GM23338 (cell line): ENCODE measurements at regions not wholly inside any gene's neighbourhood (a gene's known extent, or its start where the extent isn't known, plus 50 kb on each side); places are given as distances from the start of the nearest gene placed in this dataset.

ENCODE experiments used
- ATAC-seq: fragments of 200-7000 bp; cut with Tn5 transposase; 3 replicates; pipeline ENCODE4 v1.9.1; 2020
- DNase-seq: peaks from one replicate; pipeline ENCODE4 v3.0.0-alpha.2; 2015; ENCODE audit warnings: low spot score
- H2AFZ ChIP-seq: fragments of 200-600 bp; sonication (generic); 2 replicates; pipeline ENCODE4 v1.8.0; 2016; ENCODE audit warnings: antibody characterized with exemption, mild to moderate bottlenecking, moderate library complexity
- H3F3A ChIP-seq: fragments of 200-600 bp; sonication (generic); replicated peaks from 2 replicates; pipeline ENCODE4 v1.8.0; 2017; ENCODE audit warnings: antibody characterized with exemption, mixed run types, low read depth
- H3K27ac ChIP-seq: fragments of 200-600 bp; sonication (generic); 2 replicates; pipeline ENCODE4 v1.6.1; 2016; ENCODE audit warnings: low read depth
- H3K27me3 ChIP-seq: fragments of 200-600 bp; sonication (generic); 2 replicates; pipeline ENCODE4 v1.8.0; 2016; ENCODE audit warnings: mild to moderate bottlenecking, mixed run types, moderate library complexity; ENCODE audit not compliant: insufficient read depth
- H3K36me3 ChIP-seq: fragments of 200-600 bp; sonication (generic); 2 replicates; pipeline ENCODE4 v1.8.0; 2016; ENCODE audit warnings: mild to moderate bottlenecking; ENCODE audit not compliant: insufficient read depth
- H3K4me1 ChIP-seq: fragments of 200-600 bp; sonication (generic); 2 replicates; pipeline ENCODE4 v1.8.0; 2016; ENCODE audit warnings: mild to moderate bottlenecking, moderate library complexity; ENCODE audit not compliant: insufficient read depth
- H3K4me2 ChIP-seq: fragments of 200-600 bp; sonication (generic); 2 replicates; pipeline ENCODE4 v1.7.1; 2017; ENCODE audit warnings: mixed run types
- H3K4me3 ChIP-seq: fragments of 200-600 bp; sonication (generic); 2 replicates; pipeline ENCODE4 v1.6.1; 2016; ENCODE audit warnings: mixed run types
- H3K79me2 ChIP-seq: fragments of 200-600 bp; sonication (generic); replicated peaks from 2 replicates; pipeline ENCODE4 v1.8.0; 2017; ENCODE audit warnings: mild to moderate bottlenecking; ENCODE audit not compliant: insufficient read depth
- H3K9me2 ChIP-seq: fragments of 200-600 bp; sonication (generic); 2 replicates; pipeline ENCODE4 v1.8.0; 2017; ENCODE audit not compliant: insufficient read depth
- H4K20me1 ChIP-seq: fragments of 200-600 bp; sonication (generic); replicated peaks from 2 replicates; pipeline ENCODE4 v1.8.0; 2017; ENCODE audit warnings: mild to moderate bottlenecking; ENCODE audit not compliant: insufficient read depth
- H3K27ac Mint-ChIP-seq: 2 replicates; pipeline ENCODE4 v1.8.0; 2020; ENCODE audit warnings: inconsistent platforms, mild to moderate bottlenecking, moderate library complexity, mixed read lengths
- H3K27me3 Mint-ChIP-seq: 3 replicates; pipeline ENCODE4 v1.8.0; 2022; ENCODE audit warnings: low read depth, mild to moderate bottlenecking, moderate library complexity, mixed read lengths, inconsistent platforms; ENCODE audit not compliant: insufficient read depth, poor library complexity
- H3K36me3 Mint-ChIP-seq: 3 replicates; pipeline ENCODE4 v1.8.0; 2021; ENCODE audit warnings: low read depth, mild to moderate bottlenecking, inconsistent platforms, moderate library complexity, mixed read lengths
- H3K4me1 Mint-ChIP-seq: 3 replicates; pipeline ENCODE4 v1.8.0; 2020; ENCODE audit warnings: mild to moderate bottlenecking, inconsistent platforms, mixed read lengths
- H3K4me3 Mint-ChIP-seq: 3 replicates; pipeline ENCODE4 v1.8.0; 2021; ENCODE audit warnings: moderate library complexity, mild to moderate bottlenecking, inconsistent platforms, mixed read lengths
- H3K9me3 Mint-ChIP-seq: 3 replicates; pipeline ENCODE4 v1.8.0; 2020; ENCODE audit warnings: moderate library complexity, mild to moderate bottlenecking, inconsistent platforms, mixed read lengths
- CREB1 ChIP-seq: fragments of 250-450 bp; sonication (Bioruptor Pico); IDR thresholded peaks from 2 replicates; pipeline ENCODE4 v1.5.0; 2020; ENCODE audit warnings: low read depth, mild to moderate bottlenecking, moderate library complexity
- EZH2 ChIP-seq: fragments of 200-600 bp; sonication (generic); IDR thresholded peaks from one replicate; pipeline ENCODE4 v1.8.0; 2017; ENCODE audit warnings: antibody characterized with exemption, mild to moderate bottlenecking, low read depth; ENCODE audit not compliant: unreplicated experiment
- EZH2phosphoT487 ChIP-seq: fragments of 200-600 bp; sonication (generic); IDR thresholded peaks from one replicate; pipeline ENCODE4 v1.8.1; 2018; ENCODE audit warnings: antibody characterized with exemption; ENCODE audit not compliant: unreplicated experiment
- JUNB ChIP-seq: IDR thresholded peaks from one replicate; pipeline ENCODE4 v1.6.1; 2016; ENCODE audit warnings: antibody characterized with exemption; ENCODE audit not compliant: unreplicated experiment
- NANOG ChIP-seq: IDR thresholded peaks from 2 replicates; pipeline ENCODE4 v1.6.1; 2016; ENCODE audit warnings: antibody characterized with exemption, borderline replicate concordance
- POLR2AphosphoS5 ChIP-seq: IDR thresholded peaks from 2 replicates; pipeline ENCODE4 v1.6.1; 2016; ENCODE audit warnings: antibody characterized with exemption, low read depth
- REST ChIP-seq: IDR thresholded peaks from one replicate; pipeline ENCODE4 v1.6.1; 2018; ENCODE audit warnings: antibody characterized with exemption; ENCODE audit not compliant: unreplicated experiment
- STAT1 ChIP-seq: IDR thresholded peaks from one replicate; pipeline ENCODE4 v1.6.1; 2016; ENCODE audit warnings: antibody characterized with exemption; ENCODE audit not compliant: unreplicated experiment
- ZNF114 ChIP-seq: fragments of 250-450 bp; sonication (Bioruptor Pico); IDR thresholded peaks from 2 replicates; pipeline ENCODE4 v1.5.0; 2020; ENCODE audit warnings: mild to moderate bottlenecking, moderate library complexity
- ZNF331 ChIP-seq: fragments of 250-450 bp; sonication (Bioruptor Pico); IDR thresholded peaks from 2 replicates; pipeline ENCODE4 v1.5.0; 2020; ENCODE audit warnings: low read depth, mild to moderate bottlenecking, moderate library complexity
- TF ChIP-seq, protein P1 (sequence below), 2 experiments: fragments of 200-600 bp in 1 of 2; sonication (generic) in 1 of 2; conservative IDR thresholded peaks; 2 replicates each; pipeline versions ENCODE4 v1.5.1 to v1.6.1; 2016 to 2017; ENCODE audit warnings: antibody characterized with exemption in 2 of 2, low read depth in 2 of 2, mild to moderate bottlenecking in 2 of 2, moderate library complexity in 1 of 2

GRCh38 chr2:172252154-172252553, 149.5 kb upstream of the DLX2 start:
- Mint-ChIP-seq H3K4me1 (peaks cover 32% of the 10 kb centered on the region), H3K27ac (no peak overlapping the region), H3K27me3 (peaks cover 3% of the 10 kb centered on the region), H3K36me3 (no peaks in the 10 kb centered on the region), H3K4me3 (no peak overlapping the region), H3K9me3 (no peaks in the 10 kb centered on the region)
- Histone ChIP-seq H3K4me3 (no peak overlapping the region), H4K20me1 (no peaks in the 10 kb centered on the region), H3K4me2 (0 out of 2 replicates have a peak overlapping the region, but pooled peaks have one; percentile 55), H3K79me2 (no peaks in the 10 kb centered on the region), H3K9me2 (peaks cover 14% of the 10 kb centered on the region), H3K4me1 (peaks cover 22% of the 10 kb centered on the region), H2AFZ (peak overlapping the region; percentile 0), H3K27me3 (no peaks in the 10 kb centered on the region), H3F3A (no peaks in the 10 kb centered on the region), H3K36me3 (no peaks in the 10 kb centered on the region), H3K27ac (no peak overlapping the region)
- TF ChIP-seq ZNF331 (no peak), ZNF114 (CRISPR knock-in tag) (no peak), CREB1 (CRISPR knock-in tag) (no peak), JUNB (no peak), EZH2phosphoT487 (no peak), STAT1 (no peak), NANOG (no peak), REST (no peak)
- DNase-seq (no peak), ATAC-seq (no peak; the same call in 2 of the 3 replicates)

GRCh38 chr2:172253190-172254052, 150.7 kb upstream of the DLX2 start:
- Histone ChIP-seq H3F3A (no peaks in the 10 kb centered on the region), H3K27me3 (no peaks in the 10 kb centered on the region), H3K79me2 (no peaks in the 10 kb centered on the region), H3K9me2 (peaks cover 12% of the 10 kb centered on the region; the same call in 1 of the 2 replicates), H2AFZ (no peak overlapping the region), H3K36me3 (no peaks in the 10 kb centered on the region), H3K4me3 (no peak overlapping the region), H4K20me1 (no peaks in the 10 kb centered on the region), H3K4me1 (peaks cover 22% of the 10 kb centered on the region), H3K4me2 (no peak overlapping the region), H3K27ac (no peak overlapping the region)
- ATAC-seq: no peak
- Mint-ChIP-seq H3K27ac (no peak overlapping the region), H3K36me3 (no peaks in the 10 kb centered on the region), H3K4me3 (no peak overlapping the region), H3K9me3 (no peaks in the 10 kb centered on the region), H3K27me3 (peaks cover 4% of the 10 kb centered on the region), H3K4me1 (peaks cover 27% of the 10 kb centered on the region)
- no peak for DNase-seq
- no peak for TF ChIP-seq EZH2phosphoT487
- TF ChIP-seq POLR2AphosphoS5: no peak
- TF ChIP-seq EZH2: no peak
- no peak for TF ChIP-seq JUNB
- no peak for TF ChIP-seq CREB1 (CRISPR knock-in tag)
- TF ChIP-seq NANOG: no peak
- TF ChIP-seq, protein P1, sequence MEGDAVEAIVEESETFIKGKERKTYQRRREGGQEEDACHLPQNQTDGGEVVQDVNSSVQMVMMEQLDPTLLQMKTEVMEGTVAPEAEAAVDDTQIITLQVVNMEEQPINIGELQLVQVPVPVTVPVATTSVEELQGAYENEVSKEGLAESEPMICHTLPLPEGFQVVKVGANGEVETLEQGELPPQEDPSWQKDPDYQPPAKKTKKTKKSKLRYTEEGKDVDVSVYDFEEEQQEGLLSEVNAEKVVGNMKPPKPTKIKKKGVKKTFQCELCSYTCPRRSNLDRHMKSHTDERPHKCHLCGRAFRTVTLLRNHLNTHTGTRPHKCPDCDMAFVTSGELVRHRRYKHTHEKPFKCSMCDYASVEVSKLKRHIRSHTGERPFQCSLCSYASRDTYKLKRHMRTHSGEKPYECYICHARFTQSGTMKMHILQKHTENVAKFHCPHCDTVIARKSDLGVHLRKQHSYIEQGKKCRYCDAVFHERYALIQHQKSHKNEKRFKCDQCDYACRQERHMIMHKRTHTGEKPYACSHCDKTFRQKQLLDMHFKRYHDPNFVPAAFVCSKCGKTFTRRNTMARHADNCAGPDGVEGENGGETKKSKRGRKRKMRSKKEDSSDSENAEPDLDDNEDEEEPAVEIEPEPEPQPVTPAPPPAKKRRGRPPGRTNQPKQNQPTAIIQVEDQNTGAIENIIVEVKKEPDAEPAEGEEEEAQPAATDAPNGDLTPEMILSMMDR (conservative IDR thresholded peaks at IDR 0.05; ENCODE audit: low read depth in 2 of 2): no peak
